ENCODE measurements at regions not wholly inside any gene's neighbourhood (a gene's known extent, or its start where the extent isn't known, plus 50 kb on each side); places are given as distances from the start of the nearest gene placed in this dataset.

DNA sequence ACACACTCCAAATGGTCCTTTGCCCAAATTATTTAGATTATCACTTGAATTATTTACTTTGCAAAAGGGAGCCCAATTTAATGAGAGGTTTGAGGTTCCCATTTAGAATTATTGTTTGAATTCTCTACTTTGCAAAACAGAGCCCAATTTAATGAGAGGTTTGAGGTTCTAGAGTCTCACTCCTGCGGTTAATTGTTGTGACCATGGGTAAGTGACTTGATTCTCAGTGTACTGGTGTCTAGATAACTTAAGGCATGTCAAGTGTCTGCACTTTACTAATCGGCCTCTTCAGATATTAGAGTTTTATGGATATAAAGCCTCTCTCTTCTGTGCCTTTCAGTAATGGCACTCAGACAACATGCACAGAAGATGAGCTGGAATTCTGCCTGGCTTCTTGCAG, 67.5 kb downstream of the YIPF5 start:
- no peaks in the 10 kb centered on the region for H3K36me3 ChIP-seq
- H3K27me3 ChIP-seq, result no peaks in the 10 kb centered on the region
- no peak overlapping the region for H3K27ac ChIP-seq
- DNase-seq, result no peak
- no peak for TF ChIP-seq CTCF (IDR thresholded peaks at IDR 0.05)
- 63 to 69% methylated on average over 2 of the region's 2 CpGs for WGBS, 2 donors
- intact Hi-C loops (cut with DNase I), result no loop called here
- H3K4me3 ChIP-seq, result no peak overlapping the region
- no peaks in the 10 kb centered on the region for H3K9me3 ChIP-seq
- H3K4me1 ChIP-seq, result no peaks in the 10 kb centered on the region
- no peak for ATAC-seq

GRCh38 chr5:144103611-144104485, 66.6 kb downstream of the YIPF5 start:
- intact Hi-C loops (cut with DNase I), result no loop called here
- Histone ChIP-seq H3K27ac (no peak overlapping the region), H3K9me3 (no peaks in the 10 kb centered on the region), H3K4me3 (no peak overlapping the region), H3K27me3 (no peaks in the 10 kb centered on the region), H3K4me1 (no peaks in the 10 kb centered on the region), H3K36me3 (no peaks in the 10 kb centered on the region)
- no peak for DNase-seq
- WGBS, 2 donors, result 78 to 86% methylated on average over 6 of the region's 6 CpGs
- ATAC-seq, result peak in 1 of 8 donors; percentile 27
- TF ChIP-seq CTCF (IDR thresholded peaks at IDR 0.05), result no peak

GRCh38 chr5:144105371-144105770, 65.1 kb downstream of the YIPF5 start:
- Histone ChIP-seq H3K4me1 (no peaks in the 10 kb centered on the region), H3K9me3 (no peaks in the 10 kb centered on the region), H3K36me3 (no peaks in the 10 kb centered on the region), H3K27me3 (no peaks in the 10 kb centered on the region), H3K4me3 (no peak overlapping the region), H3K27ac (no peak overlapping the region)
- intact Hi-C loops (cut with DNase I), result no loop called here
- ATAC-seq (no peak), DNase-seq (no peak)
- no peak for TF ChIP-seq CTCF (IDR thresholded peaks at IDR 0.05)
- 83 to 98% methylated on average over 1 of the region's 1 CpG for WGBS, 2 donors

- ATAC-seq (no peak), DNase-seq (no peak)
- Histone ChIP-seq H3K4me1 (no peaks in the 10 kb centered on the region), H3K4me3 (no peak overlapping the region), H3K27me3 (no peaks in the 10 kb centered on the region), H3K9me3 (peaks cover 0 to 5% (median 0%) of the 10 kb centered on the region in 11 donors), H3K36me3 (no peaks in the 10 kb centered on the region), H3K27ac (no peak overlapping the region)
- no peak for TF ChIP-seq CTCF (IDR thresholded peaks at IDR 0.05)
- intact Hi-C loops (cut with DNase I), result no loop called here
Measured at GRCh38 chr5:144108131-144108530, 62.3 kb downstream of the YIPF5 start.

Measured in heart right ventricle (tissue), 16 donors.